ENCODE measurements at regions not wholly inside any gene's neighbourhood (a gene's known extent, or its start where the extent isn't known, plus 50 kb on each side); places are given as distances from the start of the nearest gene placed in this dataset.

- Histone ChIP-seq H3K4me1 (peaks cover 0 to 7% of the 10 kb centered on the region in 2 donors), H3K27ac (no peak overlapping the region), H3K36me3 (no peaks in the 10 kb centered on the region), H3K4me3 (no peak overlapping the region), H3K27me3 (no peaks in the 10 kb centered on the region), H3K9me3 (no peaks in the 10 kb centered on the region)
- DNase-seq: no peak
- TF ChIP-seq, protein P1, sequence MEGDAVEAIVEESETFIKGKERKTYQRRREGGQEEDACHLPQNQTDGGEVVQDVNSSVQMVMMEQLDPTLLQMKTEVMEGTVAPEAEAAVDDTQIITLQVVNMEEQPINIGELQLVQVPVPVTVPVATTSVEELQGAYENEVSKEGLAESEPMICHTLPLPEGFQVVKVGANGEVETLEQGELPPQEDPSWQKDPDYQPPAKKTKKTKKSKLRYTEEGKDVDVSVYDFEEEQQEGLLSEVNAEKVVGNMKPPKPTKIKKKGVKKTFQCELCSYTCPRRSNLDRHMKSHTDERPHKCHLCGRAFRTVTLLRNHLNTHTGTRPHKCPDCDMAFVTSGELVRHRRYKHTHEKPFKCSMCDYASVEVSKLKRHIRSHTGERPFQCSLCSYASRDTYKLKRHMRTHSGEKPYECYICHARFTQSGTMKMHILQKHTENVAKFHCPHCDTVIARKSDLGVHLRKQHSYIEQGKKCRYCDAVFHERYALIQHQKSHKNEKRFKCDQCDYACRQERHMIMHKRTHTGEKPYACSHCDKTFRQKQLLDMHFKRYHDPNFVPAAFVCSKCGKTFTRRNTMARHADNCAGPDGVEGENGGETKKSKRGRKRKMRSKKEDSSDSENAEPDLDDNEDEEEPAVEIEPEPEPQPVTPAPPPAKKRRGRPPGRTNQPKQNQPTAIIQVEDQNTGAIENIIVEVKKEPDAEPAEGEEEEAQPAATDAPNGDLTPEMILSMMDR (IDR thresholded peaks at IDR 0.05): no peak
- TF ChIP-seq POLR2A (IDR thresholded peaks at IDR 0.05): no peak
- intact Hi-C loops (cut with DNase I; ENCODE audit: low total_unique reads): no loop called here
These were observed 188.4 kb downstream of the ADAMTS15 start for GRCh38 chr11:130636722-130637464.

- no peaks in the 10 kb centered on the region for H3K9me3 ChIP-seq
- H3K4me1 ChIP-seq: peaks cover 0 to 7% of the 10 kb centered on the region in 2 donors
- intact Hi-C loops (cut with DNase I; ENCODE audit: low total_unique reads): no loop called here
- H3K4me3 ChIP-seq: no peak overlapping the region
- TF ChIP-seq, protein P1 (IDR thresholded peaks at IDR 0.05): no peak
- no peak for TF ChIP-seq POLR2A (IDR thresholded peaks at IDR 0.05)
- H3K27ac ChIP-seq: no peak overlapping the region
- no peak for DNase-seq
- H3K27me3 ChIP-seq: no peaks in the 10 kb centered on the region
- H3K36me3 ChIP-seq: no peaks in the 10 kb centered on the region
These were observed 189.1 kb downstream of the ADAMTS15 start for GRCh38 chr11:130637566-130637965.

DNA sequence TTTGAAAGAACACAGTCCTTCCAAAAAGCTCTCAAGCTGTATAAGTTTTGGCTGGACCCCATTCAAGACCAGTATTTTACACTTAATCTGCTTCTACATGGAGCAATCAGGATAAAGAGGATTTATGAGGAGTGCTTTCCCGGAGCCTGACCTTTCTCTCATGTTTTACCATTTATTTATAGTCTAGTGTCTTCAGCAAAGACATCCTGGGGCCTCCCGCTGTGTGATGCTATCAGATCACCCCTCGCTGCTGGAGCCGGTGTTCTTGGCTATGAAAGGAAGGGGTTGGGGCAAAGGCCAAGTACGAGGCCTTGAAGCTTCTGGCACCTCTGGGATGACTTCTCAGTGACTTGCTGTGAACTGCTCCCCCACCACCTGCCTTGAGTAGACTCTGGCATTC is 189.6 kb downstream of the ADAMTS15 start:
- no peak for DNase-seq
- H3K9me3 ChIP-seq: no peaks in the 10 kb centered on the region
- H3K4me3 ChIP-seq: no peak overlapping the region
- no peak for TF ChIP-seq POLR2A (IDR thresholded peaks at IDR 0.05)
- TF ChIP-seq, protein P1 (IDR thresholded peaks at IDR 0.05): no peak
- H3K36me3 ChIP-seq: no peaks in the 10 kb centered on the region
- no peak overlapping the region for H3K27ac ChIP-seq
- H3K27me3 ChIP-seq: no peaks in the 10 kb centered on the region
- intact Hi-C loops (cut with DNase I; ENCODE audit: low total_unique reads): no loop called here
- H3K4me1 ChIP-seq: peaks cover 0 to 7% of the 10 kb centered on the region in 2 donors

- H3K4me1 ChIP-seq: peaks cover 0 to 7% of the 10 kb centered on the region in 2 donors
These were observed 190.2 kb downstream of the ADAMTS15 start for GRCh38 chr11:130638624-130639023.

GRCh38 chr11:130639369-130639768 is 190.9 kb downstream of the ADAMTS15 start:
- intact Hi-C loops (cut with DNase I; ENCODE audit: low total_unique reads): no loop called here
- H3K36me3 ChIP-seq: no peaks in the 10 kb centered on the region
- H3K9me3 ChIP-seq: no peaks in the 10 kb centered on the region
- TF ChIP-seq POLR2A (IDR thresholded peaks at IDR 0.05): no peak
- H3K27me3 ChIP-seq: no peaks in the 10 kb centered on the region
- DNase-seq: no peak
- peaks cover 0 to 7% of the 10 kb centered on the region in 2 donors for H3K4me1 ChIP-seq
- H3K4me3 ChIP-seq: no peak overlapping the region
- no peak overlapping the region for H3K27ac ChIP-seq

More at GRCh38 chr11:130638624-130639023, 190.2 kb downstream of the ADAMTS15 start:
- intact Hi-C loops (cut with DNase I; ENCODE audit: low total_unique reads): no loop called here
- TF ChIP-seq POLR2A (IDR thresholded peaks at IDR 0.05): no peak
- TF ChIP-seq, protein P1 (IDR thresholded peaks at IDR 0.05): no peak
- Histone ChIP-seq H3K27ac (no peak overlapping the region), H3K27me3 (no peaks in the 10 kb centered on the region), H3K9me3 (no peaks in the 10 kb centered on the region), H3K4me3 (no peak overlapping the region), H3K36me3 (no peaks in the 10 kb centered on the region)
- DNase-seq: no peak

Measured in uterus (tissue), 3 donors.